ENCODE measurements at regions not wholly inside any gene's neighbourhood (a gene's known extent, or its start where the extent isn't known, plus 50 kb on each side); places are given as distances from the start of the nearest gene placed in this dataset.

- Histone ChIP-seq H3K4me3 (ENCODE audit: low read depth, low read length) (no peak overlapping the region), H3K27me3 (ENCODE audit: control insufficient read depth, insufficient read depth, low read length) (no peaks in the 10 kb centered on the region), H3K36me3 (ENCODE audit: control insufficient read depth, insufficient read depth, low read length) (no peaks in the 10 kb centered on the region)
- ChIA-PET POLR2A (no interaction called here), CTCF (no interaction called here)
- no peak for DNase-seq (ENCODE audit: low read depth)
- TF ChIP-seq CTCF (IDR thresholded peaks at IDR 0.05; ENCODE audit: insufficient read depth, low read depth, low read length) = no peak
These were observed 490.2 kb upstream of the KLHL29 start for GRCh38 chr2:22894761-22895160.

GRCh38 chr2:22897428-22897827 is 487.6 kb upstream of the KLHL29 start:
- TF ChIP-seq CTCF (IDR thresholded peaks at IDR 0.05; ENCODE audit: insufficient read depth, low read depth, low read length) = no peak
- no peak for DNase-seq (ENCODE audit: low read depth)
- Histone ChIP-seq H3K27me3 (ENCODE audit: control insufficient read depth, insufficient read depth, low read length) (no peaks in the 10 kb centered on the region), H3K4me3 (ENCODE audit: low read depth, low read length) (no peak overlapping the region), H3K36me3 (ENCODE audit: control insufficient read depth, insufficient read depth, low read length) (no peaks in the 10 kb centered on the region)
- ChIA-PET POLR2A (no interaction called here), CTCF (no interaction called here)

- no peaks in the 10 kb centered on the region for H3K27me3 ChIP-seq (ENCODE audit: control insufficient read depth, insufficient read depth, low read length)
- no peak for TF ChIP-seq CTCF (IDR thresholded peaks at IDR 0.05; ENCODE audit: insufficient read depth, low read depth, low read length)
- no peak overlapping the region for H3K4me3 ChIP-seq (ENCODE audit: low read depth, low read length)
- POLR2A ChIA-PET = no interaction called here
- CTCF ChIA-PET = no interaction called here
- DNase-seq (ENCODE audit: low read depth) = no peak
- H3K36me3 ChIP-seq (ENCODE audit: control insufficient read depth, insufficient read depth, low read length) = no peaks in the 10 kb centered on the region
These were observed 484.3 kb upstream of the KLHL29 start for GRCh38 chr2:22900674-22901073.

- Histone ChIP-seq H3K36me3 (ENCODE audit: control insufficient read depth, insufficient read depth, low read length) (no peaks in the 10 kb centered on the region), H3K4me3 (ENCODE audit: low read depth, low read length) (no peak overlapping the region), H3K27me3 (ENCODE audit: control insufficient read depth, insufficient read depth, low read length) (no peaks in the 10 kb centered on the region)
- ChIA-PET POLR2A (no interaction called here), CTCF (no interaction called here)
- no peak for DNase-seq (ENCODE audit: low read depth)
- TF ChIP-seq CTCF (IDR thresholded peaks at IDR 0.05; ENCODE audit: insufficient read depth, low read depth, low read length) = no peak
These were observed 483.4 kb upstream of the KLHL29 start for GRCh38 chr2:22901471-22902179.

- Histone ChIP-seq H3K4me3 (ENCODE audit: low read depth, low read length) (no peak overlapping the region), H3K27me3 (ENCODE audit: control insufficient read depth, insufficient read depth, low read length) (no peaks in the 10 kb centered on the region), H3K36me3 (ENCODE audit: control insufficient read depth, insufficient read depth, low read length) (no peaks in the 10 kb centered on the region)
- TF ChIP-seq CTCF (IDR thresholded peaks at IDR 0.05; ENCODE audit: insufficient read depth, low read depth, low read length) = no peak
- ChIA-PET POLR2A (no interaction called here), CTCF (no interaction called here)
- DNase-seq (ENCODE audit: low read depth) = no peak
These were observed 482.8 kb upstream of the KLHL29 start for GRCh38 chr2:22902180-22902550.

Data from BJ (cell line).